ENCODE measurements at regions not wholly inside any gene's neighbourhood (a gene's known extent, or its start where the extent isn't known, plus 50 kb on each side); places are given as distances from the start of the nearest gene placed in this dataset.
"Not testable (repeated sequence)": the region's sequence is repeated elsewhere in the genome, so short reads cannot be mapped to it uniquely, and the experiment has no call there.

GRCh38 chr2:208674919-208675318 is 268.3 kb downstream of the PTH2R start:
- no peak for DNase-seq

DNA sequence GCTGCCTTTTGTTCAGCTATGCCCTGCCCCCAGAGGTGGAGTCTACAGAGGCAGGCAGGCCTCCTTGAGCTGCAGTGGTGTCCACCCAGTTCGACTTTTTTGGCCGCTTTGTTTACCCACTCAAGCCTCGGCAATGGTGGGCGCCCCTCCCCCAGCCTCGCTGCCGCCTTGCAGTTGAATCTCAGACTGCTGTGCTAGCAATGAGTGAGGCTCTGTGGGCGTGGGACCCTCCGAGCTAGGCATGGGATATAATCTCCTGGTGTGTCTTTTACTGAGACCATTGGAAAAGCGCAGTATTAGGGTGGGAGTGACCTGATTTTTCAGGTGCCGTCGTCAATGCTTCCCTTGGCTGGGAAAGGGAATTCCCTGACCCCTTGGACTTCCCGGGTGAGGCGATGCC is 279.3 kb downstream of the PTH2R start:
- not testable (repeated sequence) for DNase-seq

DNA sequence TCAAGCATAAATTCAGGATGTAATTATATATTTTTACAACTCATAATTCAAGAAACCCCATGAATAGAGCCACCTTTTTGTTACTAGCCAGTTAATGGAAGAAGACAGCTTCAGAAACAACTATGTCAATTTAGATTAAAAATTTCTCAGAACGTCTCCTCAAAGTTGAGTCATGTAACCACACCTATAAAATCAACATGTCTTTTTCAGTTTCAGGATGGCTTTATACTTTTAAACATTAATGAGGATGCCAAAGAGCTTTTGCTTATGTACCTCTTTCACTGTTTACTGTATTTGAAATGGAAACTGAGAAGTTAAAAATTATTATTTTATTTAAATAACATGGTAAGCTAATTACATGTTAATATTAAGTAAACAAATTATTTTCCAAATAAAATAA is 280.1 kb downstream of the PTH2R start:
- DNase-seq: no peak

GRCh38 chr2:208687720-208688119 is 281.1 kb downstream of the PTH2R start:
- not testable (repeated sequence) for DNase-seq

DNA sequence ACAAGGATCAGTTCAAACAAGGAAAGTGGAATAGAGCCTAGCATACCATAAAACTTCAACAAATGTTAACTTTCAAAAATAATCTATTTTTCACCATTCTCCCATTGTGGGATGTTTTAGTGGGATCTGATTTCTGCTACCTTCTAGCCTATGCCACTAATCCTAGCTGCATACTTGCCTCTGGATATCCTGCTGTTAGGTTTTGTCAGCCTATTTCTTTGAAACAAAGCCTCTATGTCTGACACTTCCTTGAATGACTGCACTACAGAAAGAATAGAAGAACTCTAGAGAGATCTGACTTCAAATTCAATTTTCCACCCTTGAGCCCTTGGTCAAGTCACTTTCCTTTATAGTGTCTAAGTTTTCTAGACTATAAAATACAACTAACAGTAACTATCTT is 291.5 kb downstream of the PTH2R start:
- DNase-seq: no peak

- DNase-seq: no peak
Measured at GRCh38 chr2:208708486-208708885, 301.9 kb downstream of the PTH2R start.

DNA sequence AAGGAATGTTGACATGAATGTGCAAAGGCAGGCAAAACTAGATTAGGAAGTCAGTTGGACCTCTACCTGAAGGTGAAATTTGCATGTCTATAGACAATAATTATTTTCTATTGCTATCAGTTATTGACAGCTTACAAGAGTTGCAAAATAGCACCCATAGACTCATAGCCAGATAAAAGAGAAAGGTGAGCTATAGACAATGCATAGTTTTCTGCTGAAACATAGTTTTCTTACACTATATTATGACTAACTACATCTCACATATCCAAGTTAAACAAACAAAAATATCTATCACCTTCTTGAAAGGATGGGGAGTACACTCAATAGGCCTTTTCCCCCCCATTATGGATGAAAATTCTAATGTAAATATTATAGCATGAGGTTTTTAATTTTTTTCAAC is 305.0 kb downstream of the PTH2R start:
- no peak for DNase-seq

- DNase-seq: no peak
Measured at GRCh38 chr2:208713066-208713745, 306.6 kb downstream of the PTH2R start.

DNA sequence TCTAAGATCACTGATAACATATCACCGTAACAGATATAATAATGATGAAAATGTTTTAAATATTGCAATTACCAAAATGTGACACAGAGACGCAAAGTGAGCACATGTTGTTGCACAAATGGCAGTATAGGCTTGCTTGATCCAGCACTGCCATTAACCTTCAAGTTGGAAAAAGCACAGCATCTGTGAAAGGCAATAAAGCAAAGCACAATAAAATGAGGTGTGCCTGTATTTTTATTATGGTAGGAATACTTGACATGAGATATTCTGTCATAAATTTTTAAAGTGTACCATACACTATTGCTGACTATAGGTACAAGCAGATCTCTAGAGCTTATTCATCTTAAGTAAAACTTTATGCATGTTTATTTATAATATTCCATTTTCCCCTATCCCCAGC is 312.2 kb downstream of the PTH2R start:
- no peak for DNase-seq

GRCh38 chr2:208722731-208723130 is 316.1 kb downstream of the PTH2R start:
- DNase-seq: no peak

GRCh38 chr2:208725280-208725679 is 318.7 kb downstream of the PTH2R start:
- peak in 1 of 56 donors; percentile 1 for DNase-seq

GRCh38 chr2:208726242-208726641 is 319.6 kb downstream of the PTH2R start:
- DNase-seq: no peak

- not testable (repeated sequence) for DNase-seq
Measured at GRCh38 chr2:208751663-208752415, 345.2 kb downstream of the PTH2R start.

DNA sequence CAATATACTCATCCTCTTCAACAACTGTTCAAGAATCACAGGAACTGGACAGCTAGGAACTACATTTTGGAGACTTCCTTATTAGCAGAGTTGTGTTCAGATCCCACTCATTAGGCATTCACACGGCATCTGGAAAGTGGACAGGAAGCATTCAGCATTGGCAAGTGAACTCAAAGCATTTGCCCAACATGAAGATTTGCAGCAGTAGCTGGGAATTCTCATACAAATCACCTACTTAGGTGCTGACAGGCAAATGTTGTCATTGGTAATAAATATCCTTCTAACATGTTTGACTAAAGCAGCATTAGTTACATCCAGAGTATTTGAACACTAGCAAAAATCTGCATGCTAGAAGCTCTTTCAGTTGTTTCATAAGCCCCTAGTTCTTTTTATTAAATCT is 350.8 kb downstream of the PTH2R start:
- no peak for DNase-seq

- not testable (repeated sequence) for DNase-seq
Measured at GRCh38 chr2:208773074-208773473, 366.5 kb downstream of the PTH2R start.

GRCh38 chr2:208781166-208781565 is 374.6 kb downstream of the PTH2R start:
- no peak for DNase-seq

DNA sequence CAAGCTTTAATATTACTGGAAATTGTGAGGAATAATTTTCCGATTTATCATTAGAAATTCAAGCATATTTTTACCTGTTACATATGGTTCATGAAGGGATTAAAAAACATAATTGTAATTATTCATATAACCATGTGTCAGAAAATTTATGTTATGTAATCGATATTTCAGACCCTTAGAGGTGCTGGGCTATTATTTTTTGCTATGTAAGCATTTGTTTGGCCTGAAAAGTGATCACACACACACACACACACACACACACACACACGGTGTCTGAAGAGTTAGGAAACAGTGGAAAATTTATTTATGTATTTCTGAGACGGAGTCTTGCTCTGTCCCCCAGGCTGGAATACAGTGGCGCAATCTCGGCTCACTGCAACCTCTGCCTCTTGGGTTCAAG is 375.5 kb downstream of the PTH2R start:
- DNase-seq: no peak

GRCh38 chr2:208783184-208783583 is 376.6 kb downstream of the PTH2R start:
- no peak for DNase-seq

- DNase-seq: not testable (repeated sequence)
Measured at GRCh38 chr2:208784774-208785173, 378.2 kb downstream of the PTH2R start.

DNA sequence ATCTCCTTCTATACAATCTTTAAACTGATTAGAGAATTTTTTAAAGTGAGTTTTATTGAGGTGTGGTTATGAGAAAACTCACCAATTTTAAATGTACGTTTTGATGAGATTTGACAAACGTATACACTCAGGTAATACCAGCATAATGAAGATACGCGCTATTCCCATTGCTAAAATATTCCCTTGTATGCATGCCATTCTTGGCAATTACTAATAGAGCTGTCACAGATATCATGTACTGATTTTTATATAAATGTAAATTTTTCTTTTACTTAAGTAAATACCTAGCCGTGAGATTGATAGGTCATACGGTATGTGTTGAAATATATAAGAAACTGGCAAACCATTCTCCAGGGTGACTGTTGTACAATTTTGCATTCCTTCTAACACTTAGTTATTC is 384.7 kb downstream of the PTH2R start:
- no peak for DNase-seq

- no peak for DNase-seq
Measured at GRCh38 chr2:208792766-208793165, 386.2 kb downstream of the PTH2R start.

GRCh38 chr2:208793434-208793833 is 386.8 kb downstream of the PTH2R start:
- DNase-seq: no peak

Measured in nucleus accumbens (tissue), 56 donors.